ENCODE measurements at regions not wholly inside any gene's neighbourhood (a gene's known extent, or its start where the extent isn't known, plus 50 kb on each side); places are given as distances from the start of the nearest gene placed in this dataset.

DNA sequence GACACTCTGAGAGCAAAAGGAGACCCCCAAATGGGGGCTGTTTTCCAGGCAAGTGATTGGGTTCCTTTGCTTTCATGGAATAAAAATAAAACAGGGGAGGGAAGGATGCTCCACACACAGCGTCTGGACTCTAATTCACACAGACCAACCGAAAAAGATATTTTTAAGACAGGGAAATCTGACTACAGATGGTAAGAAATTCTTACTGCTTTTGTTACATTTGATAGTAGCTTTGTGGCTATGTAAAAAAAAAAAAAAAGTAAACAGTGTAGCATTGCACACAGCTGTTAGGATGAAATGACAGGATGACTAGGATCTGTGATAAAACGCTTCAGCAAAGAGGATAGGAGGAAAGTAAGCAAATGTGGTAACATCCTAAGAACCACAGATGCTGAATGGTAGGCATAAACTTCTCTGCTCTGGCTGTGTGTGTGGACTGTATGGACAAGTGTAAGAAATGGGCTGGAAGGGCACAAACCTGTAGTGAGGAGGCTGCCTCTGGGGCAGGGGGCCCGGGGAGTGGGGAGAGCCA is 207.6 kb downstream of the ANAPC1 start:
- H3K4me3 ChIP-seq (ENCODE audit: low read depth, low read length): no peak overlapping the region
- peak; percentile 70 for DNase-seq (ENCODE audit: low read depth)
- TF ChIP-seq, protein P1, sequence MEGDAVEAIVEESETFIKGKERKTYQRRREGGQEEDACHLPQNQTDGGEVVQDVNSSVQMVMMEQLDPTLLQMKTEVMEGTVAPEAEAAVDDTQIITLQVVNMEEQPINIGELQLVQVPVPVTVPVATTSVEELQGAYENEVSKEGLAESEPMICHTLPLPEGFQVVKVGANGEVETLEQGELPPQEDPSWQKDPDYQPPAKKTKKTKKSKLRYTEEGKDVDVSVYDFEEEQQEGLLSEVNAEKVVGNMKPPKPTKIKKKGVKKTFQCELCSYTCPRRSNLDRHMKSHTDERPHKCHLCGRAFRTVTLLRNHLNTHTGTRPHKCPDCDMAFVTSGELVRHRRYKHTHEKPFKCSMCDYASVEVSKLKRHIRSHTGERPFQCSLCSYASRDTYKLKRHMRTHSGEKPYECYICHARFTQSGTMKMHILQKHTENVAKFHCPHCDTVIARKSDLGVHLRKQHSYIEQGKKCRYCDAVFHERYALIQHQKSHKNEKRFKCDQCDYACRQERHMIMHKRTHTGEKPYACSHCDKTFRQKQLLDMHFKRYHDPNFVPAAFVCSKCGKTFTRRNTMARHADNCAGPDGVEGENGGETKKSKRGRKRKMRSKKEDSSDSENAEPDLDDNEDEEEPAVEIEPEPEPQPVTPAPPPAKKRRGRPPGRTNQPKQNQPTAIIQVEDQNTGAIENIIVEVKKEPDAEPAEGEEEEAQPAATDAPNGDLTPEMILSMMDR (IDR thresholded peaks at IDR 0.05; ENCODE audit: insufficient read depth, low read depth, low read length): no peak

GRCh38 chr2:111678161-111678560 is 205.8 kb downstream of the ANAPC1 start:
- TF ChIP-seq, protein P1 (IDR thresholded peaks at IDR 0.05; ENCODE audit: insufficient read depth, low read depth, low read length): no peak
- H3K4me3 ChIP-seq (ENCODE audit: low read depth, low read length): no peak overlapping the region
- no peak for DNase-seq (ENCODE audit: low read depth)

DNA sequence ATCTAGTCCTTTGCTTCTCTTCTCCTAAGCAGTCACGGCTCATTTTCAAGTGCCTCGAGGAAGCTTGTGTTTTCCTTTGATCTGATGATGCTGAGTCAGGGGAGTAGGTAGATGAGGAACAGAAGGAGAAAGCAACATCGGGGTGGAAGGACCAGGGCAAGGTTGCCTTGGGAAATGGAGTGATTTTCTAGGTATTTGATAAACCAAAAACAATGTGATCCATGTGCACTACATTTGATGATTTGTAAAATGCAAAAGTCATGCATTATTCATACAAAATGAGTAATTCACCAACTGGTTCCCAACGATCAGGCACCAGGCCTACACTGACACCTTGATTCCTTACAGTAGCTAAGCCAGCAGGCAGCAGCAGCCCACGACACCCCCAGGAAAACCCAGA is 205.3 kb downstream of the ANAPC1 start:
- TF ChIP-seq, protein P1 (IDR thresholded peaks at IDR 0.05; ENCODE audit: insufficient read depth, low read depth, low read length): no peak
- no peak for DNase-seq (ENCODE audit: low read depth)
- no peak overlapping the region for H3K4me3 ChIP-seq (ENCODE audit: low read depth, low read length)

DNA sequence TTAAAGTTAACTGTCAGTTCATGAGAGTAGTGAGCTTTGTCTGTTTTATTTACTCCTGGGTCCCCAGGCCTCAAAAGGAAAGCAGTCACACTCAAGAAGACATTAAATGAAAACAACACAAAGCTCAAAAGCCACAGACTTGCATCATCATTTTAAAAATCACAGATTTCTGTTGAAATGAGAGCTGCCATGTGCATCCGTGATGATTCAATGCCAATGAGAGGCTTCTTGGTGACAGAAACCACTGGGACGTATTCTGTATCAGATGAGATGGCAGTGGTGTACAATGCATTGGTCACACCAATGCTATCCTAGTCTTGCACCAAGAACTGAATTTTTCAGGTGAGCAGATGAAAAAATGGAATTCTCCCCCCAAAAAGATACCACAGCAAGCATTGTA is 204.8 kb downstream of the ANAPC1 start:
- TF ChIP-seq, protein P1 (IDR thresholded peaks at IDR 0.05; ENCODE audit: insufficient read depth, low read depth, low read length): no peak
- H3K4me3 ChIP-seq (ENCODE audit: low read depth, low read length): no peak overlapping the region
- peak; percentile 31 for DNase-seq (ENCODE audit: low read depth)

GRCh38 chr2:111684611-111685010 is 199.4 kb downstream of the ANAPC1 start:
- H3K4me3 ChIP-seq (ENCODE audit: low read depth, low read length): no peak overlapping the region
- no peak for DNase-seq (ENCODE audit: low read depth)
- TF ChIP-seq, protein P1 (IDR thresholded peaks at IDR 0.05; ENCODE audit: insufficient read depth, low read depth, low read length): no peak

GRCh38 chr2:111685342-111685741 is 198.7 kb downstream of the ANAPC1 start:
- no peak for DNase-seq (ENCODE audit: low read depth)
- TF ChIP-seq, protein P1 (IDR thresholded peaks at IDR 0.05; ENCODE audit: insufficient read depth, low read depth, low read length): no peak
- H3K4me3 ChIP-seq (ENCODE audit: low read depth, low read length): no peak overlapping the region

DNA sequence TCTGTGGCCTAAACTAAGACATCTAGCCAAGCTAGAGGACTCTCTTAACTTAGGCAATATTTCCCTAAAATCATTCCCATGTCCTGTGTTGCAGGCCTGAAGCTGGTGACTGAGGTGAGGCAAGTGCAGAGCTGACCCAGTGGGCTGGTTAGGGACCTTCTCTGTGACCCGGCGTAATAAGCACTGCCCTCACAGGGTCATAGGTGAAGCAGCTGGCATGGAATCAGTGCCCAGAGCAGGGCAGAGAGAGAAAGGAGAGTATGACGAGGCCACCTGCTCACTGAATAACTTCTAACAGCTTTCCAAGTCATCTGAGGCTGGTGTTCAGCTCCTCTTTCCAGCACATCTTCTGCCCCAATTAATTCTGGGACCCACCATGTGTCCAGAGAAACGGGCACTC is 197.0 kb downstream of the ANAPC1 start:
- no peak for DNase-seq (ENCODE audit: low read depth)
- TF ChIP-seq, protein P1 (IDR thresholded peaks at IDR 0.05; ENCODE audit: insufficient read depth, low read depth, low read length): no peak
- no peak overlapping the region for H3K4me3 ChIP-seq (ENCODE audit: low read depth, low read length)

Data from fibroblast of villous mesenchyme (primary cell).